Neuronal stem cell (in vitro differentiated cells): ENCODE measurements at regions not wholly inside any gene's neighbourhood (a gene's known extent, or its start where the extent isn't known, plus 50 kb on each side); places are given as distances from the start of the nearest gene placed in this dataset.

Experiments
- DNase-seq: peaks from one replicate; pipeline ENCODE4 v3.0.0-alpha.2; 2013; ENCODE audit warnings: low spot score
- H2AFZ ChIP-seq: one replicate; pipeline ENCODE4 v1.6.1; 2013; ENCODE audit warnings: mild to moderate bottlenecking, low read length, inconsistent platforms
- H2AK5ac ChIP-seq: 2 replicates; pipeline ENCODE4 v1.6.1; 2013; ENCODE audit warnings: low read depth, mild to moderate bottlenecking, inconsistent platforms, low read length, moderate library complexity, mixed read lengths
- H2BK120ac ChIP-seq: 2 replicates; pipeline ENCODE4 v1.6.1; 2013; ENCODE audit warnings: low read depth, mild to moderate bottlenecking, inconsistent platforms, low read length, moderate library complexity, mixed read lengths
- H2BK12ac ChIP-seq: one replicate; pipeline ENCODE4 v1.6.1; 2013; ENCODE audit warnings: low read length, inconsistent platforms
- H2BK15ac ChIP-seq: 2 replicates; pipeline ENCODE4 v1.6.1; 2013; ENCODE audit warnings: mild to moderate bottlenecking, low read length, inconsistent platforms, mixed read lengths
- H2BK5ac ChIP-seq: one replicate; pipeline ENCODE4 v1.6.1; 2013; ENCODE audit warnings: inconsistent platforms, mild to moderate bottlenecking, low read length, moderate library complexity
- H3K14ac ChIP-seq: one replicate; pipeline ENCODE4 v1.6.1; 2013; ENCODE audit warnings: low read length, inconsistent platforms
- H3K18ac ChIP-seq: 2 replicates; pipeline ENCODE4 v1.6.1; 2013; ENCODE audit warnings: low read length, inconsistent platforms
- H3K23ac ChIP-seq: 2 replicates; pipeline ENCODE4 v1.6.1; 2013; ENCODE audit warnings: low read depth, mild to moderate bottlenecking, mixed read lengths, low read length, inconsistent platforms; ENCODE audit not compliant: poor library complexity
- H3K27ac ChIP-seq: replicated peaks from 3 replicates; pipeline ENCODE4 v1.5.1; 2013; ENCODE audit warnings: low read length, inconsistent platforms
- H3K27me3 ChIP-seq, 3 experiments: 2 replicates each; pipeline ENCODE4 v1.6.1; 2013; ENCODE audit warnings: low read length in 3 of 3, mild to moderate bottlenecking in 2 of 3, inconsistent platforms in 1 of 3, low read depth in 1 of 3, mixed read lengths in 1 of 3, moderate library complexity in 1 of 3; ENCODE audit not compliant: control insufficient read depth in 3 of 3, insufficient read depth in 3 of 3
- H3K36me3 ChIP-seq, 2 donors: replicated peaks in 1 of 2; 2 replicates each; pipeline ENCODE4 v1.6.1; 2013; ENCODE audit warnings: low read length in 2 of 2; ENCODE audit not compliant: control insufficient read depth in 2 of 2, insufficient read depth in 2 of 2
- H3K4ac ChIP-seq: 2 replicates; pipeline ENCODE4 v1.6.1; 2013; ENCODE audit warnings: inconsistent platforms, mild to moderate bottlenecking, low read length, moderate library complexity
- H3K4me1 ChIP-seq, 2 donors: 1 replicate in 1 of 2; 2 replicates in 1 of 2; pipeline ENCODE4 v1.6.1; 2013; ENCODE audit warnings: low read length in 2 of 2, low read depth in 1 of 2; ENCODE audit not compliant: control insufficient read depth in 2 of 2, insufficient read depth in 1 of 2
- H3K4me2 ChIP-seq: one replicate; pipeline ENCODE4 v1.6.1; 2013; ENCODE audit warnings: mild to moderate bottlenecking, low read length, inconsistent platforms; ENCODE audit not compliant: insufficient read depth, poor library complexity, severe bottlenecking
- H3K4me3 ChIP-seq, 2 donors: 2 replicates each; pipeline ENCODE4 v1.5.1; 2013; ENCODE audit warnings: low read length in 2 of 2, mild to moderate bottlenecking in 2 of 2, inconsistent platforms in 1 of 2, moderate library complexity in 1 of 2
- H3K79me1 ChIP-seq: one replicate; pipeline ENCODE4 v1.6.1; 2013; ENCODE audit warnings: low read depth, mild to moderate bottlenecking, inconsistent platforms, low read length, moderate library complexity
- H3K9ac ChIP-seq: one replicate; pipeline ENCODE4 v1.6.1; 2013; ENCODE audit warnings: mild to moderate bottlenecking, low read depth, low read length, inconsistent platforms; ENCODE audit not compliant: poor library complexity
- H3K9me3 ChIP-seq, 2 donors: replicated peaks in 1 of 2; 2 replicates each; pipeline versions ENCODE3 to v1.6.1; 2013; ENCODE audit warnings: low read length in 2 of 2, mild to moderate bottlenecking in 2 of 2, inconsistent platforms in 1 of 2, low read depth in 1 of 2, mixed read lengths in 1 of 2, moderate library complexity in 1 of 2; ENCODE audit not compliant: control insufficient read depth in 2 of 2, insufficient read depth in 1 of 2
- H4K8ac ChIP-seq: one replicate; pipeline ENCODE4 v1.6.1; 2013; ENCODE audit warnings: low read depth, mild to moderate bottlenecking, inconsistent platforms, low read length, moderate library complexity
- H4K91ac ChIP-seq: one replicate; pipeline ENCODE4 v1.6.1; 2013; ENCODE audit warnings: low read length, low read depth, mild to moderate bottlenecking, inconsistent platforms; ENCODE audit not compliant: poor library complexity
- WGBS, 2 donors: extraction: QIAGEN DNeasy Blood & Tissue Kit; methylation state at CpG; one replicate each; pipeline ENCODE4 v1.1.7; 2013; ENCODE audit warnings: missing lambda C conversion rate in 2 of 2, mixed read lengths in 1 of 2; ENCODE audit not compliant: insufficient read length in 2 of 2, insufficient replicate concordance in 1 of 2; ENCODE audit errors: extremely low coverage in 2 of 2; 5-methylcytosine and 5-hydroxymethylcytosine counted together

- Histone ChIP-seq H3K36me3 (no peaks in the 10 kb centered on the region), H4K8ac (no peak overlapping the region), H3K27me3 (no peaks in the 10 kb centered on the region), H3K18ac (no peak overlapping the region), H3K14ac (no peak overlapping the region), H2BK15ac (no peak overlapping the region), H3K23ac (no peak overlapping the region), H3K4me2 (no peak overlapping the region), H3K27ac (no peak overlapping the region), H3K9me3 (no peaks in the 10 kb centered on the region), H3K79me1 (no peaks in the 10 kb centered on the region), H2BK5ac (no peak overlapping the region), H4K91ac (no peak overlapping the region), H2BK12ac (no peak overlapping the region), H2AFZ (no peak overlapping the region), H3K4ac (no peak overlapping the region), H3K4me3 (no peak overlapping the region), H2AK5ac (no peak overlapping the region), H2BK120ac (no peak overlapping the region), H3K4me1 (no peaks in the 10 kb centered on the region), H3K9ac (no peak overlapping the region)
- no peak for DNase-seq
- no CpG with 5 or more reads among the region's 3 CpGs for WGBS, 2 donors
Observed at GRCh38 chr5:167721926-167722440, 569.5 kb upstream of the WWC1 start.

- Histone ChIP-seq H3K9ac (no peak overlapping the region), H2BK120ac (no peak overlapping the region), H3K36me3 (no peaks in the 10 kb centered on the region), H3K9me3 (no peaks in the 10 kb centered on the region), H2AK5ac (no peak overlapping the region), H3K4ac (no peak overlapping the region), H3K79me1 (no peaks in the 10 kb centered on the region), H3K23ac (no peak overlapping the region), H3K4me1 (no peaks in the 10 kb centered on the region), H3K27ac (no peak overlapping the region), H3K27me3 (no peaks in the 10 kb centered on the region), H4K8ac (no peak overlapping the region), H2BK5ac (no peak overlapping the region), H3K4me3 (no peak overlapping the region), H3K14ac (no peak overlapping the region), H2BK15ac (no peak overlapping the region), H4K91ac (no peak overlapping the region), H2BK12ac (no peak overlapping the region), H3K18ac (no peak overlapping the region), H2AFZ (peak overlapping the region; percentile 15), H3K4me2 (no peak overlapping the region)
- DNase-seq, result peak; percentile 81
- WGBS, 2 donors, result no CpG with 5 or more reads among the region's 9 CpGs
Observed at GRCh38 chr5:167723254-167723871, 568.1 kb upstream of the WWC1 start.

- DNase-seq, result no peak
- Histone ChIP-seq H3K9ac (no peak overlapping the region), H3K36me3 (no peaks in the 10 kb centered on the region), H3K4me3 (no peak overlapping the region), H3K14ac (no peak overlapping the region), H2AFZ (no peak overlapping the region), H3K79me1 (no peaks in the 10 kb centered on the region), H4K8ac (no peak overlapping the region), H3K18ac (no peak overlapping the region), H3K9me3 (no peaks in the 10 kb centered on the region), H3K27ac (no peak overlapping the region), H2BK15ac (no peak overlapping the region), H2BK120ac (no peak overlapping the region), H4K91ac (no peak overlapping the region), H3K4me2 (no peak overlapping the region), H3K23ac (no peak overlapping the region), H2BK12ac (no peak overlapping the region), H3K4me1 (no peaks in the 10 kb centered on the region), H2BK5ac (no peak overlapping the region), H2AK5ac (no peak overlapping the region), H3K4ac (no peak overlapping the region), H3K27me3 (no peaks in the 10 kb centered on the region)
- no CpG with 5 or more reads among the region's 2 CpGs for WGBS, 2 donors
Observed at GRCh38 chr5:167725264-167725663, 566.2 kb upstream of the WWC1 start.

- no peak overlapping the region for H2BK12ac ChIP-seq
- H3K4me3 ChIP-seq, result no peak overlapping the region
- H2AK5ac ChIP-seq, result no peak overlapping the region
- DNase-seq, result no peak
- no peak overlapping the region for H2BK5ac ChIP-seq
- H4K91ac ChIP-seq, result no peak overlapping the region
- no CpG with 5 or more reads among the region's 7 CpGs for WGBS, 2 donors
- H3K14ac ChIP-seq, result no peak overlapping the region
- no peaks in the 10 kb centered on the region for H3K36me3 ChIP-seq
- H3K18ac ChIP-seq, result no peak overlapping the region
- no peaks in the 10 kb centered on the region for H3K79me1 ChIP-seq
- no peak overlapping the region for H3K27ac ChIP-seq
- no peak overlapping the region for H2BK120ac ChIP-seq
- H3K23ac ChIP-seq, result no peak overlapping the region
- no peak overlapping the region for H3K4me2 ChIP-seq
- no peak overlapping the region for H3K9ac ChIP-seq
- H3K27me3 ChIP-seq, result no peaks in the 10 kb centered on the region
- H3K4ac ChIP-seq, result no peak overlapping the region
- no peaks in the 10 kb centered on the region for H3K9me3 ChIP-seq
- H4K8ac ChIP-seq, result no peak overlapping the region
- no peak overlapping the region for H2AFZ ChIP-seq
- peaks cover 0 to 1% of the 10 kb centered on the region in 2 donors for H3K4me1 ChIP-seq
- no peak overlapping the region for H2BK15ac ChIP-seq
Observed at GRCh38 chr5:167725741-167726140, 565.7 kb upstream of the WWC1 start.
